ENCODE measurements at regions not wholly inside any gene's neighbourhood (a gene's known extent, or its start where the extent isn't known, plus 50 kb on each side); places are given as distances from the start of the nearest gene placed in this dataset.

GRCh38 chr1:181205901-181206300 lies 117.4 kb downstream of the IER5 start:
- no peak for TF ChIP-seq CTCF (IDR thresholded peaks at IDR 0.05 in 2 of 3, conservative IDR thresholded peaks at IDR 0.05 in 1 of 3; ENCODE audit: borderline replicate concordance in 1 of 3, insufficient read depth in 1 of 3, low read depth in 2 of 3, low read length in 2 of 3)
- no peak for TF ChIP-seq POLR2A (IDR thresholded peaks at IDR 0.05; ENCODE audit: borderline replicate concordance, extremely low read depth, insufficient read depth, insufficient read length)
- no peak for TF ChIP-seq CEBPB (IDR thresholded peaks at IDR 0.05; ENCODE audit: low read depth)
- no peak for TF ChIP-seq POLR2AphosphoS5 (IDR thresholded peaks at IDR 0.05; ENCODE audit: low read depth, low read length)
- no peak for TF ChIP-seq ZBTB33 (IDR thresholded peaks at IDR 0.05; ENCODE audit: extremely low read depth, insufficient replicate concordance, low read length)
- no peak for TF ChIP-seq EZH2 (IDR thresholded peaks at IDR 0.05)
- no peak for TF ChIP-seq SIN3A (IDR thresholded peaks at IDR 0.05; ENCODE audit: low read depth)
